H9 (cell line): ENCODE measurements at regions not wholly inside any gene's neighbourhood (a gene's known extent, or its start where the extent isn't known, plus 50 kb on each side); places are given as distances from the start of the nearest gene placed in this dataset.

Source experiments
- DNase-seq: peaks from one replicate; pipeline ENCODE4 v3.0.0-alpha.2; 2017
- H2AFZ ChIP-seq: one replicate; pipeline ENCODE4 v1.6.1; 2013; ENCODE audit warnings: mild to moderate bottlenecking, low read length, control low read depth, moderate library complexity
- H2AK5ac ChIP-seq: 2 replicates; pipeline ENCODE4 v1.6.1; 2013; ENCODE audit warnings: low read length, control low read depth, mixed read lengths; ENCODE audit not compliant: insufficient read length
- H2BK120ac ChIP-seq: one replicate; pipeline ENCODE4 v1.6.1; 2013; ENCODE audit warnings: low read depth, mild to moderate bottlenecking, low read length, control low read depth, inconsistent platforms; ENCODE audit not compliant: poor library complexity, severe bottlenecking
- H2BK12ac ChIP-seq: 2 replicates; pipeline ENCODE4 v1.6.1; 2013; ENCODE audit warnings: low read length, control low read depth, mixed read lengths, low read depth; ENCODE audit not compliant: insufficient read length
- H2BK15ac ChIP-seq: 2 replicates; pipeline ENCODE4 v1.6.1; 2013; ENCODE audit warnings: low read depth, low read length, control low read depth
- H2BK20ac ChIP-seq: one replicate; pipeline ENCODE4 v1.6.1; 2013; ENCODE audit warnings: low read depth, mild to moderate bottlenecking, low read length, control low read depth, inconsistent platforms; ENCODE audit not compliant: poor library complexity, severe bottlenecking
- H2BK5ac ChIP-seq: 2 replicates; pipeline ENCODE4 v1.6.1; 2013; ENCODE audit warnings: low read length, control low read depth, mixed read lengths; ENCODE audit not compliant: insufficient read length
- H3K14ac ChIP-seq: 2 replicates; pipeline ENCODE4 v1.6.1; 2013; ENCODE audit warnings: low read length, control low read depth; ENCODE audit not compliant: insufficient read depth
- H3K18ac ChIP-seq: 2 replicates; pipeline ENCODE4 v1.6.1; 2013; ENCODE audit warnings: low read depth, mild to moderate bottlenecking, mixed read lengths, low read length, control low read depth; ENCODE audit not compliant: insufficient read length
- H3K23ac ChIP-seq: 2 replicates; pipeline ENCODE4 v1.6.1; 2013; ENCODE audit warnings: low read length, control low read depth, mixed read lengths, low read depth; ENCODE audit not compliant: insufficient read length
- H3K23me2 ChIP-seq: 2 replicates; pipeline ENCODE4 v1.6.1; 2013; ENCODE audit warnings: low read depth, mild to moderate bottlenecking, mixed read lengths, low read length, control low read depth; ENCODE audit not compliant: insufficient read length, poor library complexity, severe bottlenecking
- H3K27ac ChIP-seq: 2 replicates; pipeline ENCODE4 v1.5.1; 2013; ENCODE audit warnings: low read length, control low read depth, mixed read lengths, low read depth; ENCODE audit not compliant: insufficient read length
- H3K27me3 ChIP-seq: 2 replicates; pipeline ENCODE4 v1.6.1; 2013; ENCODE audit warnings: low read length, control low read depth, inconsistent platforms; ENCODE audit not compliant: insufficient read depth
- H3K4ac ChIP-seq: 2 replicates; pipeline ENCODE4 v1.6.1; 2013; ENCODE audit warnings: low read depth, mild to moderate bottlenecking, control low read depth, inconsistent platforms, low read length, moderate library complexity
- H3K4me1 ChIP-seq: 2 replicates; pipeline ENCODE4 v1.6.1; 2013; ENCODE audit warnings: low read length, control low read depth, inconsistent platforms; ENCODE audit not compliant: insufficient read depth
- H3K4me2 ChIP-seq: 2 replicates; pipeline ENCODE4 v1.6.1; 2013; ENCODE audit warnings: low read length, control low read depth, mixed read lengths; ENCODE audit not compliant: insufficient read length, insufficient read depth
- H3K56ac ChIP-seq: 2 replicates; pipeline ENCODE4 v1.6.1; 2013; ENCODE audit warnings: low read depth, mild to moderate bottlenecking, mixed read lengths, low read length, control low read depth; ENCODE audit not compliant: insufficient read length
- H3K79me1 ChIP-seq: 2 replicates; pipeline ENCODE4 v1.6.1; 2013; ENCODE audit warnings: low read depth, mild to moderate bottlenecking, moderate library complexity, low read length, control low read depth, inconsistent platforms; ENCODE audit not compliant: insufficient read depth, poor library complexity, severe bottlenecking
- H3K79me2 ChIP-seq: 2 replicates; pipeline ENCODE4 v1.6.1; 2013; ENCODE audit warnings: low read length, control low read depth, inconsistent platforms; ENCODE audit not compliant: insufficient read depth
- H3K9ac ChIP-seq: 2 replicates; pipeline ENCODE4 v1.6.1; 2013; ENCODE audit warnings: low read length, control low read depth, mixed read lengths; ENCODE audit not compliant: insufficient read length; ENCODE audit errors: extremely low read depth
- H3K9me3 ChIP-seq: one replicate; pipeline ENCODE4 v1.6.1; 2013; ENCODE audit warnings: low read depth, low read length, inconsistent platforms; ENCODE audit not compliant: control insufficient read depth
- H3T11ph ChIP-seq: one replicate; pipeline ENCODE4 v1.6.1; 2013; ENCODE audit warnings: mild to moderate bottlenecking, low read length, control low read depth, inconsistent platforms
- H4K20me1 ChIP-seq: one replicate; pipeline ENCODE4 v1.6.1; 2013; ENCODE audit not compliant: control insufficient read depth, insufficient read length, insufficient read depth
- H4K5ac ChIP-seq: 2 replicates; pipeline ENCODE4 v1.6.1; 2013; ENCODE audit warnings: low read depth, mild to moderate bottlenecking, mixed read lengths, low read length, control low read depth; ENCODE audit not compliant: insufficient read length
- H4K8ac ChIP-seq: replicated peaks from 2 replicates; pipeline ENCODE4 v1.6.1; 2013; ENCODE audit warnings: low read length, control low read depth, mixed read lengths, low read depth; ENCODE audit not compliant: insufficient read length
- H4K91ac ChIP-seq: 2 replicates; pipeline ENCODE4 v1.6.1; 2013; ENCODE audit warnings: low read depth, mild to moderate bottlenecking, moderate library complexity, mixed read lengths, low read length, control low read depth; ENCODE audit not compliant: insufficient read length
- H3K27ac Mint-ChIP-seq, 3 experiments: 2 replicates in 2 of 3; 3 replicates in 1 of 3; pipeline ENCODE4 v1.8.0; 2020 to 2021; ENCODE audit warnings: mixed read lengths in 3 of 3, mild to moderate bottlenecking in 1 of 3, moderate library complexity in 1 of 3
- H3K27me3 Mint-ChIP-seq: 2 replicates; pipeline ENCODE4 v1.8.0; 2021; ENCODE audit warnings: low read depth, mild to moderate bottlenecking, moderate library complexity, mixed read lengths
- H3K36me3 Mint-ChIP-seq, 3 experiments: 2 replicates in 2 of 3; 3 replicates in 1 of 3; pipeline ENCODE4 v1.8.0; 2020 to 2021; ENCODE audit warnings: low read depth in 3 of 3, mixed read lengths in 3 of 3; ENCODE audit not compliant: insufficient read depth in 1 of 3
- H3K4me1 Mint-ChIP-seq, 2 experiments: 2 replicates each; pipeline ENCODE4 v1.8.0; 2020; ENCODE audit warnings: mixed read lengths in 2 of 2
- H3K4me3 Mint-ChIP-seq, 2 experiments: 2 replicates in 1 of 2; 3 replicates in 1 of 2; pipeline ENCODE4 v1.8.0; 2020 to 2021; ENCODE audit warnings: mild to moderate bottlenecking in 2 of 2, mixed read lengths in 2 of 2, moderate library complexity in 1 of 2
- H3K9me3 Mint-ChIP-seq, 2 experiments: 2 replicates in 1 of 2; 3 replicates in 1 of 2; pipeline ENCODE4 v1.8.0; 2020; ENCODE audit warnings: mild to moderate bottlenecking in 2 of 2, mixed read lengths in 2 of 2, moderate library complexity in 1 of 2
- CTCF ChIP-seq: fragments of 200-600 bp; sonication (generic); conservative IDR thresholded peaks from 3 replicates; pipeline ENCODE4 v1.8.0; 2021; ENCODE audit warnings: antibody characterized with exemption, mild to moderate bottlenecking
- WGBS: extraction: QIAGEN DNeasy Blood & Tissue Kit; methylation state at CpG from one replicate; pipeline ENCODE4 v1.1.7; 2013; ENCODE audit warnings: missing lambda C conversion rate, low lambda C conversion rate, mixed read lengths; ENCODE audit not compliant: insufficient read length; ENCODE audit errors: extremely low coverage; 5-methylcytosine and 5-hydroxymethylcytosine counted together

- Histone ChIP-seq H3K23ac (no peak overlapping the region), H3K9me3 (no peaks in the 10 kb centered on the region), H4K91ac (no peak overlapping the region), H4K20me1 (no peaks in the 10 kb centered on the region), H2BK5ac (no peak overlapping the region), H2BK15ac (no peak overlapping the region), H3K18ac (no peak overlapping the region), H3K4me2 (no peak overlapping the region), H3K14ac (no peak overlapping the region), H3K23me2 (no peaks in the 10 kb centered on the region), H3T11ph (no peak overlapping the region), H4K8ac (no peak overlapping the region), H2AK5ac (no peak overlapping the region), H3K79me1 (no peaks in the 10 kb centered on the region), H2BK20ac (no peak overlapping the region), H3K56ac (no peak overlapping the region), H3K27ac (no peak overlapping the region), H2AFZ (no peak overlapping the region), H3K27me3 (no peaks in the 10 kb centered on the region), H3K4me1 (peaks cover under 1% of the 10 kb centered on the region; the same call in 1 of the 2 replicates), H3K9ac (no peak overlapping the region), H4K5ac (no peak overlapping the region), H2BK120ac (no peak overlapping the region), H2BK12ac (no peak overlapping the region), H3K79me2 (no peaks in the 10 kb centered on the region), H3K4ac (no peak overlapping the region)
- WGBS, result no CpG with 5 or more reads among the region's 6 CpGs
- Mint-ChIP-seq H3K27ac (no peak overlapping the region), H3K36me3 (no peaks in the 10 kb centered on the region; a peak in 1 of 7 replicates), H3K27me3 (0 out of 2 replicates have a peak, but pooled peaks cover 1% of the 10 kb centered on the region), H3K9me3 (peaks cover 0 to 2% of the 10 kb centered on the region in 2 experiments; a peak in 1 of 5 replicates), H3K4me3 (no peak overlapping the region), H3K4me1 (peaks cover under 1 to 5% of the 10 kb centered on the region in 2 experiments)
- TF ChIP-seq CTCF, result no peak
- DNase-seq, result no peak
Measured at GRCh38 chr14:34038358-34039057, 87.6 kb upstream of the EGLN3 start.
